ENCODE measurements at regions not wholly inside any gene's neighbourhood (a gene's known extent, or its start where the extent isn't known, plus 50 kb on each side); places are given as distances from the start of the nearest gene placed in this dataset.
"Not testable (repeated sequence)": the region's sequence is repeated elsewhere in the genome, so short reads cannot be mapped to it uniquely, and the experiment has no call there.

DNA sequence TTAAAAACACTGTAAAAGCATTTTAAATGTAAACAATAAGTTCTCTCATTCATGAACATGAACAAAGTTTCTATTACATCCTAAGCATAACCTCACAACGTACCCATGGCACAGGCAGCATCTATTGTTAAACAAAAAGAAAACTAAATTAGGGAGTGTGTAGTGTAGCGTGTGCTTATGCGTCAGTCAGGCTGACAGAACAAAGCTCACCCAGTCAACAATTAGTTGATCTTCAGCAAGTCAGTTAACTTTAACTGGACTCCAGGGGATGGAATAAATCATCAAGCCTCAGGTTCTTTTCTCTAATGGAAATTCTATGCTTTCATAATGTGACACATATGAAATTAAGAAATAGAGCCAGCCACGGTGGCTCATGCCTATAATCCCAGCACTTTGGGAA lies 91.6 kb upstream of the ODAD2 start:
- Histone ChIP-seq H3K27me3 (no peaks in the 10 kb centered on the region), H3K27ac (no peak overlapping the region), H3K4me3 (no peak overlapping the region), H3K36me3 (no peaks in the 10 kb centered on the region), H3K9me3 (no peaks in the 10 kb centered on the region), H3K4me1 (no peaks in the 10 kb centered on the region), H3K9ac (ENCODE audit: low read depth in 2 of 2, low read length in 2 of 2) (no peak overlapping the region)
- DNase-seq = no peak
- intact Hi-C loops (cut with DNase I) = no loop called here
- TF ChIP-seq, protein P1, sequence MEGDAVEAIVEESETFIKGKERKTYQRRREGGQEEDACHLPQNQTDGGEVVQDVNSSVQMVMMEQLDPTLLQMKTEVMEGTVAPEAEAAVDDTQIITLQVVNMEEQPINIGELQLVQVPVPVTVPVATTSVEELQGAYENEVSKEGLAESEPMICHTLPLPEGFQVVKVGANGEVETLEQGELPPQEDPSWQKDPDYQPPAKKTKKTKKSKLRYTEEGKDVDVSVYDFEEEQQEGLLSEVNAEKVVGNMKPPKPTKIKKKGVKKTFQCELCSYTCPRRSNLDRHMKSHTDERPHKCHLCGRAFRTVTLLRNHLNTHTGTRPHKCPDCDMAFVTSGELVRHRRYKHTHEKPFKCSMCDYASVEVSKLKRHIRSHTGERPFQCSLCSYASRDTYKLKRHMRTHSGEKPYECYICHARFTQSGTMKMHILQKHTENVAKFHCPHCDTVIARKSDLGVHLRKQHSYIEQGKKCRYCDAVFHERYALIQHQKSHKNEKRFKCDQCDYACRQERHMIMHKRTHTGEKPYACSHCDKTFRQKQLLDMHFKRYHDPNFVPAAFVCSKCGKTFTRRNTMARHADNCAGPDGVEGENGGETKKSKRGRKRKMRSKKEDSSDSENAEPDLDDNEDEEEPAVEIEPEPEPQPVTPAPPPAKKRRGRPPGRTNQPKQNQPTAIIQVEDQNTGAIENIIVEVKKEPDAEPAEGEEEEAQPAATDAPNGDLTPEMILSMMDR (IDR thresholded peaks at IDR 0.05) = no peak

GRCh38 chr10:28089467-28089866 lies 90.6 kb upstream of the ODAD2 start:
- no peak for DNase-seq
- no peaks in the 10 kb centered on the region for H3K4me1 ChIP-seq
- H3K9ac ChIP-seq (ENCODE audit: low read depth in 2 of 2, low read length in 2 of 2) = no peak overlapping the region
- no peak overlapping the region for H3K4me3 ChIP-seq
- H3K9me3 ChIP-seq = no peaks in the 10 kb centered on the region
- H3K27me3 ChIP-seq = no peaks in the 10 kb centered on the region
- intact Hi-C loops (cut with DNase I) = no loop called here
- TF ChIP-seq, protein P1 (IDR thresholded peaks at IDR 0.05) = no peak
- H3K27ac ChIP-seq = no peak overlapping the region
- no peaks in the 10 kb centered on the region for H3K36me3 ChIP-seq

DNA sequence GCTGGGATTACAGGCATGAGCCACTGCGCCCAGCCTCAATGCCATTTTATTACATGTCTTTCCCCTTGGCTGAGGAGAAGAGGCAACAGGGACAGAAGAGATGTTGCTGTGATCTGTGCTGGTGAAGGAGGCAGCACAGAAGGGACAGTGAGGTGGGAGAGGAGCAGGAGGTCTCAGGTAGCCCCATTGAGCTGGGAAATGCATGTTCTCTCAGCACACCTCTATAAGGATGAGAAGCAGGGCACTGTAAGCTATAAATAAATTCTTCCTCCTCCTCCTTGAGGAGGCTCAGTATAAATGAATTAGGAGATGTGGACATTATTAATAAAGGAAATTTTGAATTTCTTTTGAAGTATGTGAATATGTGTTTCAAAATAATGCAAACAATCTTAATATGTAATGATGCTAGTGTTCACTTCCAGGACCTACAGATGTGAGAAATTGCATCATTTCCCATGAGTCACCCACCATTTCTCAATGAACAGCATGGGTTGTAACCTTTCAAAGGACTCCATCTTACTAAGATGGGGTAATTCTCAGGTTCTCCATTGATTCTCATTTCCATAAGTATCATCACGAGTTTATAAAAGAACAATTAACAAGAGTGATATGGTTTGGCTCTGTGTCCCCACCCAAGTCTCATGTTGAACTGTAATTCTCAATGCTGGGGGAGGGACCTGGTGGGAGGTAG lies 88.9 kb upstream of the ODAD2 start:
- intact Hi-C loops (cut with DNase I) = no loop called here
- H3K9me3 ChIP-seq = no peaks in the 10 kb centered on the region
- H3K27me3 ChIP-seq = no peaks in the 10 kb centered on the region
- H3K9ac ChIP-seq (ENCODE audit: low read depth in 2 of 2, low read length in 2 of 2) = no peak overlapping the region
- no peak for DNase-seq
- H3K4me1 ChIP-seq = no peaks in the 10 kb centered on the region
- no peak overlapping the region for H3K4me3 ChIP-seq
- no peak overlapping the region for H3K27ac ChIP-seq
- H3K36me3 ChIP-seq = no peaks in the 10 kb centered on the region
- TF ChIP-seq, protein P1 (IDR thresholded peaks at IDR 0.05) = no peak

DNA sequence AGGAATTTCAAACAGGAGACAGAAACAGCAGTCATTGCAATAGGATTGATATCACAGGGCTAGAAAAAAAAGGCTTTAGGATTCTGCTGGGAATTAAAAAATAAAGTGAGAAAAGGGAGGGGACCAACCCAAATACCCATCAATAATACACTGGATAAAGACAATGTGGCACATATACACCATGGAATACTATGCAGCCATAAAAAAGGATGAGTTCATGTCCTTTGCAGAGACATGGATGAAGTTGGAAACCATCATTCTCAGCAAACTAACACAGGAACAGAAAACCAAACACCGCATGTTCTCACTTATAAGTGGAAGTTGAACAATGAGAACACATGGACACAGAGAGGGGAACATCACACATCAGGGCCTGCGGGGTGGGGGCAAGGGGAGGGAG lies 86.9 kb upstream of the ODAD2 start:
- H3K36me3 ChIP-seq; H3K27ac ChIP-seq; H3K27me3 ChIP-seq; H3K4me3 ChIP-seq; DNase-seq; H3K9me3 ChIP-seq; intact Hi-C loops (cut with DNase I); H3K4me1 ChIP-seq; H3K9ac ChIP-seq (ENCODE audit: low read depth in 2 of 2, low read length in 2 of 2): not testable (repeated sequence)

GRCh38 chr10:28082885-28083284 lies 84.0 kb upstream of the ODAD2 start:
- H3K27ac ChIP-seq = no peak overlapping the region
- no peaks in the 10 kb centered on the region for H3K9me3 ChIP-seq
- TF ChIP-seq, protein P1 (IDR thresholded peaks at IDR 0.05) = no peak
- intact Hi-C loops (cut with DNase I) = no loop called here
- no peak overlapping the region for H3K9ac ChIP-seq (ENCODE audit: low read depth in 2 of 2, low read length in 2 of 2)
- DNase-seq = no peak
- H3K4me1 ChIP-seq = no peaks in the 10 kb centered on the region
- no peaks in the 10 kb centered on the region for H3K27me3 ChIP-seq
- no peaks in the 10 kb centered on the region for H3K36me3 ChIP-seq
- no peak overlapping the region for H3K4me3 ChIP-seq

GRCh38 chr10:28082316-28082715 lies 83.4 kb upstream of the ODAD2 start:
- intact Hi-C loops (cut with DNase I) = no loop called here

More at GRCh38 chr10:28082316-28082715, 83.4 kb upstream of the ODAD2 start:
- H3K9ac ChIP-seq (ENCODE audit: low read depth in 2 of 2, low read length in 2 of 2) = no peak overlapping the region
- H3K27me3 ChIP-seq = no peaks in the 10 kb centered on the region
- no peaks in the 10 kb centered on the region for H3K9me3 ChIP-seq
- no peak for DNase-seq
- TF ChIP-seq, protein P1 (IDR thresholded peaks at IDR 0.05) = no peak
- H3K4me1 ChIP-seq = no peaks in the 10 kb centered on the region
- H3K27ac ChIP-seq = no peak overlapping the region
- no peak overlapping the region for H3K4me3 ChIP-seq
- H3K36me3 ChIP-seq = no peaks in the 10 kb centered on the region

Data from colonic mucosa (tissue), 4 donors.